BE2C (cell line): ENCODE measurements at regions not wholly inside any gene's neighbourhood (a gene's known extent, or its start where the extent isn't known, plus 50 kb on each side); places are given as distances from the start of the nearest gene placed in this dataset.
A peak's percentile ranks its signal among the peaks of the same experiment; 100 is the strongest.

Experiments used
- DNase-seq: peaks from one replicate; pipeline ENCODE4 v3.0.0-alpha.2; 2020
- H3K27me3 ChIP-seq: fragments of 250-450 bp; sonication (Bioruptor Pico); 2 replicates; pipeline ENCODE4 v1.5.1; 2020; ENCODE audit warnings: mild to moderate bottlenecking
- H3K36me3 ChIP-seq: fragments of 250-450 bp; sonication (Bioruptor Pico); 2 replicates; pipeline ENCODE4 v1.5.1; 2020; ENCODE audit warnings: mild to moderate bottlenecking
- H3K4me1 ChIP-seq: fragments of 250-450 bp; sonication (Bioruptor Pico); 2 replicates; pipeline ENCODE4 v1.5.1; 2020
- H3K4me3 ChIP-seq: 2 replicates; pipeline ENCODE4 v1.5.1; 2011; ENCODE audit warnings: low read depth, low read length
- H3K9me3 ChIP-seq: fragments of 250-450 bp; sonication (Bioruptor Pico); 2 replicates; pipeline ENCODE4 v1.5.1; 2020
- CTCF ChIP-seq: IDR thresholded peaks from 2 replicates; pipeline ENCODE4 v1.5.1; 2012; ENCODE audit warnings: mild to moderate bottlenecking, low read depth, low read length

GRCh38 chr9:107223381-107223780 lies 59.7 kb upstream of the RAD23B start:
- TF ChIP-seq CTCF, result no peak
- Histone ChIP-seq H3K4me3 (no peak overlapping the region), H3K36me3 (no peaks in the 10 kb centered on the region), H3K9me3 (no peaks in the 10 kb centered on the region), H3K27me3 (no peaks in the 10 kb centered on the region), H3K4me1 (peaks cover 11% of the 10 kb centered on the region)
- no peak for DNase-seq

GRCh38 chr9:107224252-107224651 lies 58.8 kb upstream of the RAD23B start:
- no peak for TF ChIP-seq CTCF
- DNase-seq, result no peak
- Histone ChIP-seq H3K4me1 (peaks cover 10% of the 10 kb centered on the region), H3K36me3 (no peaks in the 10 kb centered on the region), H3K27me3 (no peaks in the 10 kb centered on the region), H3K4me3 (no peak overlapping the region), H3K9me3 (no peaks in the 10 kb centered on the region)

DNA sequence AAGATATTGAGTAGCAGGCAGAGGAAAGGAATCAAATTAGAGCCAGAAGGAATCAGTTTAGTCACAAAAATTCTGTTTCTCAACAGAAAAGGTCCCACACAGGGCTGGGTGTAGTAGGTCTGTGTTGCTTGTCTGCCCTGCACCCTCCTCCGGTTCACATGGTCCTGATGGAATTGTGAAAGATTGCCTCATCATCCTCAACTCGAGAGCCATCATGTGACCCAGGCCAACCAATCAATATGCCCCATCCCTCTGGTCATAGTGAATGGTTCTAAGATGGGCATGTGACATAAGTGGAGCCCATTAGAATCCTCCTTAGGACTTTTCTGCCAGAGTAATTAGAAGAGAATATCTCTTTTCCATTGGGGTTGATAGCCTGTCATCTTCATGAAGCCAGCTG lies 56.7 kb upstream of the RAD23B start:
- H3K9me3 ChIP-seq, result no peaks in the 10 kb centered on the region
- H3K4me1 ChIP-seq, result no peaks in the 10 kb centered on the region; the same call in 1 of the 2 replicates
- no peak for TF ChIP-seq CTCF
- no peak overlapping the region for H3K4me3 ChIP-seq
- H3K27me3 ChIP-seq, result no peaks in the 10 kb centered on the region
- DNase-seq, result peak; percentile 20
- no peaks in the 10 kb centered on the region for H3K36me3 ChIP-seq

GRCh38 chr9:107227774-107228173 lies 55.3 kb upstream of the RAD23B start:
- no peak for TF ChIP-seq CTCF
- H3K27me3 ChIP-seq, result no peaks in the 10 kb centered on the region
- H3K36me3 ChIP-seq, result no peaks in the 10 kb centered on the region
- H3K4me1 ChIP-seq, result no peaks in the 10 kb centered on the region; the same call in 1 of the 2 replicates
- H3K4me3 ChIP-seq, result no peak overlapping the region
- no peak for DNase-seq
- no peaks in the 10 kb centered on the region for H3K9me3 ChIP-seq

- Histone ChIP-seq H3K27me3 (no peaks in the 10 kb centered on the region), H3K36me3 (no peaks in the 10 kb centered on the region), H3K4me1 (no peaks in the 10 kb centered on the region; the same call in 1 of the 2 replicates), H3K4me3 (no peak overlapping the region), H3K9me3 (no peaks in the 10 kb centered on the region)
- no peak for DNase-seq
- no peak for TF ChIP-seq CTCF
Measured at GRCh38 chr9:107228496-107229039, 54.5 kb upstream of the RAD23B start.

DNA sequence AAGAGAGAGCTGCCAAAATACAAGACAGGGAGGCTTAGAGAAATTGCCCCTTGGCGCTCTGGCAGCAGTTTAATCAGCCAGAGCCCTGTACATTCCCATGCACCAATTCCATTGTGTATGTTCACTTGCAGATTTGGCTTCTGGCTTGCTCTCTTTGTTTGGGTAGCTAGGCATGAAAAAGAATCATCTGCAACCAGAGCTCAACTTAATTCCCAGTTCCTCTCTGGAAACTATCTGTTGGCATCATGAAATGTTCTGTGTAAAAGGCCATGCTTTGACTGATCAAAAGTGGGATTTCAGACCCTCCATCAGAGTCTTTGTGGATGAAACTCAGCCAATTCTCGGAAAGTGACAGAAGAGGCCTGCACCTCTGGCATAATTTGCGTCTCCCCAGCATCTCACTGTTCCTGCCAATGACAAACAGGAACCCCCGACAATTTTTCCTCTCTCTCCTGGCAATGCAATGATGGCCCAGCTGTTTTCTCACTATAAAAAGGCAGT lies 53.8 kb upstream of the RAD23B start:
- Histone ChIP-seq H3K27me3 (no peaks in the 10 kb centered on the region), H3K4me3 (no peak overlapping the region), H3K4me1 (no peaks in the 10 kb centered on the region), H3K36me3 (no peaks in the 10 kb centered on the region), H3K9me3 (no peaks in the 10 kb centered on the region)
- no peak for DNase-seq
- TF ChIP-seq CTCF, result no peak
